Gastrocnemius medialis (tissue), 4 donors: ENCODE measurements at regions not wholly inside any gene's neighbourhood (a gene's known extent, or its start where the extent isn't known, plus 50 kb on each side); places are given as distances from the start of the nearest gene placed in this dataset.

Experiments used
- ATAC-seq, 2 donors: fragments of 150-250 bp; one replicate each; pipeline ENCODE4 v1.9.1; 2016
- DNase-seq, 2 donors: peaks; one replicate each; pipeline ENCODE4 v3.0.0-alpha.2; 2019
- H3K27ac ChIP-seq, 4 donors: fragments of 200-600 bp; sonication (generic); 1 replicate in 1 of 4; 2 replicates in 3 of 4; pipeline ENCODE4 v1.5.1; 2016 to 2018; ENCODE audit warnings: mild to moderate bottlenecking in 2 of 4, moderate library complexity in 1 of 4
- H3K27me3 ChIP-seq, 3 donors: fragments of 200-600 bp; sonication (generic) in 2 of 3; 1 replicate in 1 of 3; 2 replicates in 2 of 3; pipeline versions ENCODE4 v1.5.1 to v1.6.0; 2016 to 2019; ENCODE audit warnings: mild to moderate bottlenecking in 1 of 3, moderate library complexity in 1 of 3
- H3K36me3 ChIP-seq, 2 donors: fragments of 200-600 bp; sonication (generic) in 1 of 2; one replicate each; pipeline ENCODE4 v1.5.1; 2017 to 2018
- H3K4me1 ChIP-seq, 2 donors: fragments of 200-600 bp; sonication (generic) in 1 of 2; one replicate each; pipeline ENCODE4 v1.5.1; 2016 to 2017; ENCODE audit warnings: mild to moderate bottlenecking in 2 of 2
- H3K4me3 ChIP-seq, 4 donors: fragments of 200-600 bp; sonication (generic) in 3 of 4; 1 replicate in 1 of 4; 2 replicates in 3 of 4; pipeline ENCODE4 v1.5.1; 2016 to 2019; ENCODE audit warnings: mild to moderate bottlenecking in 2 of 4
- H3K9me3 ChIP-seq, 3 donors: fragments of 200-600 bp; sonication (generic) in 2 of 3; 1 replicate in 1 of 3; 2 replicates in 2 of 3; pipeline ENCODE4 v1.5.1; 2016 to 2019
- POLR2A ChIP-seq, 2 donors: fragments of 450-650 bp; IDR thresholded peaks; one replicate each; pipeline ENCODE4 v1.6.1; 2017; ENCODE audit warnings: antibody characterized with exemption in 2 of 2, mild to moderate bottlenecking in 2 of 2, moderate library complexity in 2 of 2
- in situ Hi-C, 4 donors: fragments of 200-750 bp; cut with MboI; loops; one replicate each; pipeline versions ENCODE4 v1.15.0 to v1.8.0; 2017; ENCODE audit warnings: low sequenced_read_pairs in 4 of 4
- intact Hi-C: fragments of 100-400 bp; cut with DNase I; formaldehyde crosslinking; loops from one replicate; pipeline ENCODE4 v1.15.1; 2023; ENCODE audit warnings: low total_unique reads
- TF ChIP-seq, protein P1 (sequence below), 5 experiments: fragments of 450-650 bp in 3 of 5; fragments of 200-600 bp in 2 of 5; sonication (generic) in 2 of 5; IDR thresholded peaks in 4 of 5; conservative IDR thresholded peaks in 1 of 5; 1 replicate in 4 of 5; 2 replicates in 1 of 5; pipeline ENCODE4 v1.5.1; 2016 to 2019; ENCODE audit warnings: antibody characterized with exemption in 5 of 5, mild to moderate bottlenecking in 3 of 5, moderate library complexity in 3 of 5

DNA sequence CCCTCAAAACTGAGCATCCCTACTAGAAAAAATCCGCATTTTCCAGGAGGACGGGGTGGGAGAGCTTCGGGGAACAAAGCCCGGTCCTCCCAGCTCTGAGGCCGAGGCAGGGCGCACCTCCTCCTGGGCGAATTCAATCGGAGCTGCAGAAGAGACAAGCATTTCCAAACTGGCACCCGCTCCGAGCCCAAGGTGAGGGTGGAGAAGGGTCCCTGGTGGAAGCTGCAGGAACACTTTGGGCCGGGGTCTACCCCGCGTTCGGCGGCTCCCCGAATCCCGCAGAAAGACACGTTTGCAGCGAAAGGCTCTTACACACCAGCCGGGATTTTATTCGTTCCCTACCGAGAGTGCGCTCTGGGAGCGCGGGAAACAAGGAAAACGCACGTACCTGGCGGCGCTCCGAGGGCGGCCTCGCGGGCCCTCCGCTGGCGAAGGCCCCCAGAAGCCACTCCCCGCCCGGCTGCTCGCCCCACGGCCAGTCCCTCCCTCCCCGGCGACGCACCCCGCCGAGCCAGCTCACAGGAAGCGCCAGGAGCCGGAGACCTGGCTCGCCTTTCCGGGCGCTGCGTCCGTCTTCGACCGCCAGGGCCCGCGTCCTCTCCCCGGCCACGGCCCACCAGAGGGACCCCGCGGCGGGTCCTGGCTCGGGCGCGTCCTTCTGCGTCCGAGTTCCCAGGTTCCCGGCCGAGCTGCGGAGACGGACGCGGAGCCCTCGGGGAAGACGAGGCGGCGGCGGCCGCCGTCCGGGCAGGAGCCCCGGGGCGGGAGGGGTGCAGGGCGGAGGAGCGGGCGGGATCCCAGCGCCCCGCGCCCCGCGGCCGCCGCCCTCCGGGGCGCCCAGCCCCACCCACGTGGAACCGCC, 49.8 kb upstream of the BAHCC1 start:
- H3K4me1 ChIP-seq, result peaks cover 21 to 24% of the 10 kb centered on the region in 2 donors
- in situ Hi-C loops (no loop called here), intact Hi-C loops (loop anchor here (1.0 to 2.0 kb wide), 4 partner anchors 36 to 50 kb away; partner anchors contain the start of genes BAHCC1 and SLC38A10)

More for the DNA sequence above, 49.8 kb upstream of the BAHCC1 start:
- H3K27me3 ChIP-seq, result no peaks in the 10 kb centered on the region
- no peaks in the 10 kb centered on the region for H3K36me3 ChIP-seq
- H3K27ac ChIP-seq, result peak overlapping the region; percentile 94 to 99 (median 98)
- ATAC-seq (peak; percentile 48 to 58), DNase-seq (peak; percentile 86 to 92)
- H3K9me3 ChIP-seq, result no peaks in the 10 kb centered on the region
- peak; percentile 71 to 83 for TF ChIP-seq POLR2A (IDR thresholded peaks at IDR 0.05)
- TF ChIP-seq, protein P1, sequence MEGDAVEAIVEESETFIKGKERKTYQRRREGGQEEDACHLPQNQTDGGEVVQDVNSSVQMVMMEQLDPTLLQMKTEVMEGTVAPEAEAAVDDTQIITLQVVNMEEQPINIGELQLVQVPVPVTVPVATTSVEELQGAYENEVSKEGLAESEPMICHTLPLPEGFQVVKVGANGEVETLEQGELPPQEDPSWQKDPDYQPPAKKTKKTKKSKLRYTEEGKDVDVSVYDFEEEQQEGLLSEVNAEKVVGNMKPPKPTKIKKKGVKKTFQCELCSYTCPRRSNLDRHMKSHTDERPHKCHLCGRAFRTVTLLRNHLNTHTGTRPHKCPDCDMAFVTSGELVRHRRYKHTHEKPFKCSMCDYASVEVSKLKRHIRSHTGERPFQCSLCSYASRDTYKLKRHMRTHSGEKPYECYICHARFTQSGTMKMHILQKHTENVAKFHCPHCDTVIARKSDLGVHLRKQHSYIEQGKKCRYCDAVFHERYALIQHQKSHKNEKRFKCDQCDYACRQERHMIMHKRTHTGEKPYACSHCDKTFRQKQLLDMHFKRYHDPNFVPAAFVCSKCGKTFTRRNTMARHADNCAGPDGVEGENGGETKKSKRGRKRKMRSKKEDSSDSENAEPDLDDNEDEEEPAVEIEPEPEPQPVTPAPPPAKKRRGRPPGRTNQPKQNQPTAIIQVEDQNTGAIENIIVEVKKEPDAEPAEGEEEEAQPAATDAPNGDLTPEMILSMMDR (IDR thresholded peaks at IDR 0.05 in 4 of 5, conservative IDR thresholded peaks at IDR 0.05 in 1 of 5), result peak; percentile 34 to 54 (median 47)
- H3K4me3 ChIP-seq, result peak overlapping the region; percentile 73 to 87 (median 77)
